Loucy (cell line): ENCODE measurements at regions not wholly inside any gene's neighbourhood (a gene's known extent, or its start where the extent isn't known, plus 50 kb on each side); places are given as distances from the start of the nearest gene placed in this dataset.

Experiments used
- EZH2phosphoT487 ChIP-seq: fragments of 200-600 bp; IDR thresholded peaks from 2 replicates; pipeline ENCODE4 v1.6.1; 2018; ENCODE audit warnings: antibody characterized with exemption, mild to moderate bottlenecking, moderate library complexity, borderline replicate concordance
- TF ChIP-seq, protein P1 (sequence below): fragments of 200-600 bp; sonication (generic); conservative IDR thresholded peaks from 2 replicates; pipeline ENCODE4 v1.5.1; 2014; ENCODE audit warnings: mild to moderate bottlenecking, antibody characterized with exemption, low read length

DNA sequence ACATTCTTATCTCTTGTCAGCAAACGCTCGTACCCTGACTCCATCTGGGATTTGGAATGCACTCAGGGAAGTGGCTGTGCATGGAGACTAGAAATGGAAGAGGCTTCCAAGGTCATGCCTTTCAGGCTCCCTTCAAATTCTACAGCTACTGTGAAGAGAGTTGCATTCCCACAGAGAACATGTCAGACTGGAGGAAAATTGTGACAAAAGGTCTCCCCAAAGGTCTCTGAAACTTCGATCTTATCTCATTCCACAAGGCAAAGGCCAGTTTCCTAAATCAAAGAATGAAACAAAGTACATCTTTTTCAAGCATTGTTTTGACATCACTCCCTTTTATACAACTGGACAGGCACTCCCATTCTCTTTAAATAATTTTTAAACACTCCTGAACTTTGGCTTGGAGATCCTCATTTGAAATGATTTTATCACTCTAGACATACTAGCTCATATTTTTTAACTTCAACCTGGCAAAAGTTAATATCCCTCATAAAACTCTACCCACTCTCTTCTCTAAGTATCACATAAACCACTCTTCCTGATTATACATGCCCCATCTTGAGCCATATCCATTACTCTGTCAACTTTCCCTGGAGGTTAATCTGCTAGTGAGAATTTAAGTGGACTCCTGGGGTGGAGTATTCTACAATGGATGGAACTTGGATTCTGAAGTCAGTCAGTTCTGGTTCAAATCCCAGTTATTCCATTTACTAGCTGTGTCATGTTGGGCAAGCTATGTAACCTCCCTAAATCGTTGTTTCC is 218.1 kb upstream of the HMGA2 start:
- TF ChIP-seq, protein P1, sequence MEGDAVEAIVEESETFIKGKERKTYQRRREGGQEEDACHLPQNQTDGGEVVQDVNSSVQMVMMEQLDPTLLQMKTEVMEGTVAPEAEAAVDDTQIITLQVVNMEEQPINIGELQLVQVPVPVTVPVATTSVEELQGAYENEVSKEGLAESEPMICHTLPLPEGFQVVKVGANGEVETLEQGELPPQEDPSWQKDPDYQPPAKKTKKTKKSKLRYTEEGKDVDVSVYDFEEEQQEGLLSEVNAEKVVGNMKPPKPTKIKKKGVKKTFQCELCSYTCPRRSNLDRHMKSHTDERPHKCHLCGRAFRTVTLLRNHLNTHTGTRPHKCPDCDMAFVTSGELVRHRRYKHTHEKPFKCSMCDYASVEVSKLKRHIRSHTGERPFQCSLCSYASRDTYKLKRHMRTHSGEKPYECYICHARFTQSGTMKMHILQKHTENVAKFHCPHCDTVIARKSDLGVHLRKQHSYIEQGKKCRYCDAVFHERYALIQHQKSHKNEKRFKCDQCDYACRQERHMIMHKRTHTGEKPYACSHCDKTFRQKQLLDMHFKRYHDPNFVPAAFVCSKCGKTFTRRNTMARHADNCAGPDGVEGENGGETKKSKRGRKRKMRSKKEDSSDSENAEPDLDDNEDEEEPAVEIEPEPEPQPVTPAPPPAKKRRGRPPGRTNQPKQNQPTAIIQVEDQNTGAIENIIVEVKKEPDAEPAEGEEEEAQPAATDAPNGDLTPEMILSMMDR = no peak
- TF ChIP-seq EZH2phosphoT487 = no peak
